IPS-20b (cell line): ENCODE measurements at regions not wholly inside any gene's neighbourhood (a gene's known extent, or its start where the extent isn't known, plus 50 kb on each side); places are given as distances from the start of the nearest gene placed in this dataset.

ENCODE experiments used
- H3K27ac ChIP-seq: one replicate; pipeline ENCODE4 v1.5.1; 2013; ENCODE audit warnings: low read length
- H3K27me3 ChIP-seq: 2 replicates; pipeline ENCODE4 v1.6.1; 2013; ENCODE audit warnings: mild to moderate bottlenecking, low read length, inconsistent platforms; ENCODE audit not compliant: insufficient read depth
- H3K36me3 ChIP-seq: 2 replicates; pipeline ENCODE4 v1.6.1; 2013; ENCODE audit warnings: low read depth, mild to moderate bottlenecking, inconsistent platforms, low read length, moderate library complexity; ENCODE audit not compliant: insufficient read depth
- H3K4me1 ChIP-seq: 2 replicates; pipeline ENCODE4 v1.6.1; 2013; ENCODE audit warnings: mild to moderate bottlenecking, control low read depth, inconsistent platforms, low read length, moderate library complexity; ENCODE audit not compliant: insufficient read depth
- H3K4me3 ChIP-seq: 2 replicates; pipeline ENCODE4 v1.5.1; 2013; ENCODE audit warnings: mild to moderate bottlenecking, low read length, inconsistent platforms
- H3K9ac ChIP-seq: 2 replicates; pipeline ENCODE4 v1.6.1; 2013; ENCODE audit warnings: low read depth, mild to moderate bottlenecking, inconsistent platforms, low read length, moderate library complexity
- H3K9me3 ChIP-seq: 2 replicates; pipeline ENCODE4 v1.6.1; 2013; ENCODE audit warnings: mild to moderate bottlenecking, low read depth, low read length, inconsistent platforms; ENCODE audit not compliant: insufficient read depth

DNA sequence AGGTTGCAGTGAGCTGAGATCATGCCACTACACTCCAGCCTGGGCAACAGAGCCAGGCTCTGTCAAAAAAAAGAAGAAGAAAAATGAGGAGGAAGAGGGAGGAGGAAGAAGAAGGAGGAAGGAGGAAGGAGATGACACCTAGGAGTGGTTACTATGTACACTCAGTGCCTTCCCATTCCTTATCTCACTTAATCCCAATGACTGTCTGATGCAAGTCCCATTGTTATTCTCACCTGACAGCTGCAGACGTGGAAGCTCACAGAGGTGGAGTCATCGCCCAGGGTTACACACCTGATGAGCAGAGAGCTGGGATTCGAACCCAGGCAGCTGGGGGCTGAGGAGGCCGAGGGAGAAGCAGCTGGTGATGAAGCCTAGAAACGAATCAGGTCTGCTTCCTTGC is 258.8 kb downstream of the SNX10 start:
- Histone ChIP-seq H3K27me3 (no peaks in the 10 kb centered on the region), H3K27ac (no peak overlapping the region), H3K9ac (no peak overlapping the region), H3K4me1 (no peaks in the 10 kb centered on the region), H3K4me3 (no peak overlapping the region), H3K36me3 (no peaks in the 10 kb centered on the region), H3K9me3 (no peaks in the 10 kb centered on the region)

DNA sequence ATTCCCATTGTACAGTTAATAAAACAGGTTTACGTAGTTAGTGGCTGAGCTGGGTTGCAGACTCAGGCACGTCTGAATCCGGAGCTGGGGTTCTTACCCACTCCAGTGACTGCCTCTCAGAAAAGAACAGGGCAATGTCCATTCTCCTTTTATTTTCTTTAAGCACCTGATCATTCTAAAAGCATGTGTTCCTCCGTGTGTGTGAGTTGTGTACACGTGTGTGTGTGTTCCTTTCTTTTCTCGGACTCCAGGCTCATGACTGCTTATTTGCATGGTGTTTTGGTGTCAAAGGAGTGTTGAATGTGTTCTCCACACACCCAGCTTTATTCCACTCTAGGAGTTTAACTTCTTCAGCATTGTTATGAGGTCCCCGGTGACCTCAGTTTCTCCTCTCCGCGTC is 260.1 kb downstream of the SNX10 start:
- H3K4me1 ChIP-seq = no peaks in the 10 kb centered on the region
- H3K9me3 ChIP-seq = no peaks in the 10 kb centered on the region
- H3K27ac ChIP-seq = no peak overlapping the region
- no peak overlapping the region for H3K4me3 ChIP-seq
- H3K27me3 ChIP-seq = no peaks in the 10 kb centered on the region
- H3K9ac ChIP-seq = no peak overlapping the region
- H3K36me3 ChIP-seq = no peaks in the 10 kb centered on the region

DNA sequence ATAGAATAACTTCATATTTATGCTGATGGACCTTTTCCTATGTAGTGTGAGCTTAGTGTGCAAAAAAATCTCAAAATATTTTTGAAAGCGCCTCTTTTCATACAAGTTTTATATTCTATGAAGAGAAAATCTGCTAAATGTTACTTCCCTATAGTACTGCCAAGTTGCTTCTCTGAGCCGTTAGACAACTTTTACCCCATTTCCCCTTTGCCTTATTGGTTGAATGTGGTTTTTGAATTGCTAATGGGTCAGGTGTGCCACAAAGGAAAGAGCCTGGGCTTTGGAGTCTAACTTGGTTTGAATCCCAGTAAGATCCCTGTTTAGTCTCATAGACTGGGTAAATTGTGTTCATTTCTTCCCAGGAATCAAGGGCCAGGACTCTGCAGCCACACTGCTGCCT is 261.5 kb downstream of the SNX10 start:
- no peaks in the 10 kb centered on the region for H3K36me3 ChIP-seq
- no peaks in the 10 kb centered on the region for H3K27me3 ChIP-seq
- no peak overlapping the region for H3K9ac ChIP-seq
- H3K9me3 ChIP-seq = no peaks in the 10 kb centered on the region
- H3K27ac ChIP-seq = no peak overlapping the region
- H3K4me3 ChIP-seq = no peak overlapping the region
- H3K4me1 ChIP-seq = no peaks in the 10 kb centered on the region

DNA sequence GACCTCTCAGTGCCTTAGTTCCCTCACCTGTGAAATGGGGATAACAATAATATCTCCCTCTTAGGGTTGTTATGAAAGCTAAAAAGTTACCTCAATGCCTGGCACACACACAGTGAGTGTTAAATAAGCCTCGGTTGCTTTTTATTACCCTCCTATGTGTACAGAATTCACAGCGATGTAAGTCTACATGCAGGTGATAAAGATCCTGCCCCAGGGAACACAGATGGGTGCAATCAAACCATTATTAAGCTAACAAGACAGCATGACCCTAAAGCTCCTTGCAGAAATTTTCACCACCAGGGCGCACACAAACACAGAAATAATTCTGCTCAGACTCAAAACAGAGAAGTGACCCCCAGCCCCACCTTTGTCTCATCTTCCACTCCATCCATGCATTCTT is 261.9 kb downstream of the SNX10 start:
- H3K27me3 ChIP-seq = no peaks in the 10 kb centered on the region
- H3K4me3 ChIP-seq = no peak overlapping the region
- no peak overlapping the region for H3K27ac ChIP-seq
- no peaks in the 10 kb centered on the region for H3K4me1 ChIP-seq
- H3K36me3 ChIP-seq = no peaks in the 10 kb centered on the region
- no peak overlapping the region for H3K9ac ChIP-seq
- no peaks in the 10 kb centered on the region for H3K9me3 ChIP-seq

DNA sequence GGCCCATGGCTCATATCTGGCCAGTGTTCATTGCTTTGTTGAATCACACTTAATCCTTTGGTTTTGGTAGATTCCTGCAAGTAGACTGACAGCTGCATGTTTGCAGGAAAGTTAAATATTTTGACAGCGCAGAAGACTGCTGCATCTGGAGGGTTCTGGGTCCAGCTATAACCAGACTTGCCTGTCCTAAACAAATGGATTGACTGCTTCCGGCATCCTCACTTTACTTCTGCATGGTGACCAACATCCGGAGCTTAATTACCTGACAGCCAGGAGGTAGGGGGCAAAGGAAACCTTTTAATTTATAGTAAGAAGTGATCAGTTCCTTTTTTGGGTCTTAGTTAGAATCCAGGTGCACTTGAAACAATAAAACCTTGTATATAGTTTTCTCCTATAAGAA is 263.3 kb downstream of the SNX10 start:
- no peak overlapping the region for H3K9ac ChIP-seq
- no peaks in the 10 kb centered on the region for H3K4me1 ChIP-seq
- H3K36me3 ChIP-seq = no peaks in the 10 kb centered on the region
- H3K9me3 ChIP-seq = no peaks in the 10 kb centered on the region
- no peak overlapping the region for H3K4me3 ChIP-seq
- no peaks in the 10 kb centered on the region for H3K27me3 ChIP-seq
- H3K27ac ChIP-seq = no peak overlapping the region

DNA sequence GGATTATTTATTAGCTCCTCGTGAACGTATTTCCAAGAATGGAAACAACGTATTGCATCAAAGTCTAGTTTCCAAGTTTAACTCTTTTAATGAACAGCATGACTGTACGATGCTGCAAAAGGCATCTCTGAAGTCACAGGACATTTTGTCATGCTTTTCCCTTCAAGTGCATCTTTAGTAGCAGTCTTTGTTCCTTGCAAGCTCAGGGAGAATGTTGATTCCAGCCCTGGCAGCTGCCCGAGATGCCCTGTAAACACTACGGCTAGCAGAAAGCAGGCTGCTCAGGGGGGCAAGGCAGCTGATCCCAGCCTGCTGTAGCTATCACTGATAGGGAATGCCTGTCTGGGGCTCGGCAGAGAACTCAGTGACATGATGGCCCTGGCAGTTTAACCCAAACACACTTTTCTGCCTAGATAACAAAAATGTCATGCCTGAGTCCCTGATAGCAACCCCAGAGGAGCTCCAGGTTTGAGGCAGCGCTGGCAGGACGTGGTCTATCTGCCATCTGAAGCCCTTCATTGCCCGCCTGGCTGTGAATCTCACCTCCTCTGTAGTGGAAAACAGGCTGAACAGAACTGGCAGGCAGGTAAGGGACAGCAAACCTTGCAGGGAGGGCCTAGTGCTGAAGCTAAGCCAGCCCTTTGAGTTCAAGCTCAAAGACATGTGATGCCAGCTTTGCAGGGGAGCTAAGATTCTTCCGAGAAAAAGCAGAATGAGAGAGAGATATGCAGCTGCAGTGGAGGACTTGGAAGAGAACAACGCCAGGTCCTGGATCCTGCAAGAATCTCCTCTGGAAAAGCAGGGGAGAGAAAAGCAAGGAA is 264.6 kb downstream of the SNX10 start:
- no peaks in the 10 kb centered on the region for H3K4me1 ChIP-seq
- H3K9ac ChIP-seq = no peak overlapping the region
- no peaks in the 10 kb centered on the region for H3K36me3 ChIP-seq
- no peak overlapping the region for H3K4me3 ChIP-seq
- H3K27ac ChIP-seq = no peak overlapping the region
- no peaks in the 10 kb centered on the region for H3K27me3 ChIP-seq
- no peaks in the 10 kb centered on the region for H3K9me3 ChIP-seq

DNA sequence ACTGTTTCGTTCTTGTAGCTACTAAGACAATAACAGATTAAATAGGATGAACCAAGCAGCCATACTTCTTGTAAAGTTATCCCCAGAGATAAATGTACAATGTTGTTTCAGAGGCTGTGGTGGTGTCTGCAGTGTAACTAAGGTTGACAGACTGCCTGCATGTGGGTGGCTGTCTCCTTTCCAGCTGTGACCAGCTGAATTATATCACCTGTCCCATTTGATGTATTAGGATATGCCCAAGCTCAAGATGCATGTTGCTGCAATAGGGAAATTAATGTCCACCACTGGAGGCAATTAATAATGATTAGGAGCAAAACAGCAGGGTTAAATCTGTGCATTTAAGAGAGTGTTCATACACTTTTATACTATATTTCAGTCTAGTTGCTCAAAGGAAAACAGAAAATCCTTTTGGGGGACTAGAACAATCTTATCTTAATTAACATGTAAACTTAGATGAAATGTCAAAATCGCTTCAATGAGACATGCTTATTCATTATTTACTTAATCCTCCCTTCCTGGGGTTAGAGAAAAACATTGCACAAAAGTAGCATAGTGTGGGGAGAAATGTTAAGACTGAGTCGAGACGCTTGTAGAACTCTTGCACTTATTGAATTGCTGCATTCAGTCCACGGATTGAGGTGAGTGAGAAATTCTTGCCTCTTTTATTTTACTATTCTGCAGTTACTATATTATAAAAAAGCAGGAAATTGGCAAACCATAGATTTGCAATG is 269.0 kb downstream of the SNX10 start:
- no peak overlapping the region for H3K9ac ChIP-seq
- no peaks in the 10 kb centered on the region for H3K27me3 ChIP-seq
- no peak overlapping the region for H3K27ac ChIP-seq
- H3K36me3 ChIP-seq = no peaks in the 10 kb centered on the region
- H3K4me1 ChIP-seq = no peaks in the 10 kb centered on the region
- no peaks in the 10 kb centered on the region for H3K9me3 ChIP-seq
- H3K4me3 ChIP-seq = no peak overlapping the region

DNA sequence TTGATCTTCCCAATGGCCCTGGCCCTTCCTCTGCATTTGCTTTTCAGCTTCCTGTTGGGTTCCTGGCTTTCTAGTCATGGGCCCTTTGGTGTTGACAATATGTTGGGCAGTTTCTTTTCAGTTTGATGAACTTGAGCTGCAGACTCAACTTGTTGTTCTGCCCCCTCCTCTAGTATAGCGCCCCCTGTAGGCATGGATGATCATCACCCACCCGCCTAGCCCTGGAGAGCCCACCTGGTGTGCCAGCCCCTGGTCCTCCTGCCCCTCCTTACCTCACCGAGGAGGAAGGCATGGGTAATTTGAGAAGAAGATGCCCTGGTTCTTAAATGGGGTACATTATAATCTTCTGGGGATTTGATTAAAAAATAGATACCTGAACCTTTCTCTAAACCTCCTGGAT is 271.2 kb downstream of the SNX10 start:
- Histone ChIP-seq H3K4me3 (no peak overlapping the region), H3K27ac (no peak overlapping the region), H3K36me3 (no peaks in the 10 kb centered on the region), H3K27me3 (no peaks in the 10 kb centered on the region), H3K9me3 (no peaks in the 10 kb centered on the region), H3K9ac (no peak overlapping the region), H3K4me1 (no peaks in the 10 kb centered on the region)

DNA sequence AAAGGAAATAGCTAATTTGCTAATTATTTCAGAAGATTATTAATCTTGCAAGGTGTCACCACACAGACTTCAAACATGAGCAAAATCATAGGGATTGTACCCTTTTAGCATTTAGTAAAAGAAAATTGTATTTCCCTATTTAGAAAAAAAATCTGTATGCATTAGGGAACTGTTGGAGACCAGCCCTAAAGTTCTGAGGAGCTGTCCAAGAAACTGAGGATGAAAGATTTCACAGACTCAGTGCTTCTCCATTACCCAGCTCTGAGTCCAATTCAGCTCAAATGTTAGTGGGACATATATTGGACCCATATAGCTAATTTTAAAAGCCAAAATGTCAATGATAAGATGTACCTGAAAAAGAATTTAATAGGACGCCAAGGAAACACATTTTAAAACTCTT is 271.7 kb downstream of the SNX10 start:
- H3K27ac ChIP-seq = no peak overlapping the region
- H3K36me3 ChIP-seq = no peaks in the 10 kb centered on the region
- H3K4me3 ChIP-seq = no peak overlapping the region
- no peaks in the 10 kb centered on the region for H3K4me1 ChIP-seq
- no peak overlapping the region for H3K9ac ChIP-seq
- H3K27me3 ChIP-seq = no peaks in the 10 kb centered on the region
- no peaks in the 10 kb centered on the region for H3K9me3 ChIP-seq

DNA sequence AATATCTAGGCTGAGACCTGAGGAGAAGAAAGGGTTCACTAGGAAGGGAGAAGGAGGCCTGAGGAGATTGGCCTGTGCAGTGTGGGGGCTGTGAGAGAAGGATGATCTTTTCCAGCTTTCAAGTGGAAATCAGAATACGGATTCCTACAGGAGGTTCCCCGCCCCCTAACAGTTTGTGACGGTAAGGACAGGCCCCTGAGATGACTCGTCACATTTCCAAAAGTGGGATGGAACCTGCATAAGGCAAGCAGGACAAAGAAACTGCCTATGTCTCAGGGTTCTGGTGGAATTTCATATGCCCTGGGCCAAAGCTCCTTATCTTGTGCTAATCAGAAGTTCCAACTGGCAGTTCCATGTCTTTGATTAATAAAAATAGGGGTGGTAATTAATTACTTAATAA is 275.6 kb downstream of the SNX10 start:
- Histone ChIP-seq H3K27ac (no peak overlapping the region), H3K4me3 (no peak overlapping the region), H3K27me3 (no peaks in the 10 kb centered on the region), H3K9ac (no peak overlapping the region), H3K36me3 (no peaks in the 10 kb centered on the region), H3K4me1 (no peaks in the 10 kb centered on the region), H3K9me3 (no peaks in the 10 kb centered on the region; the same call in 1 of the 2 replicates)

DNA sequence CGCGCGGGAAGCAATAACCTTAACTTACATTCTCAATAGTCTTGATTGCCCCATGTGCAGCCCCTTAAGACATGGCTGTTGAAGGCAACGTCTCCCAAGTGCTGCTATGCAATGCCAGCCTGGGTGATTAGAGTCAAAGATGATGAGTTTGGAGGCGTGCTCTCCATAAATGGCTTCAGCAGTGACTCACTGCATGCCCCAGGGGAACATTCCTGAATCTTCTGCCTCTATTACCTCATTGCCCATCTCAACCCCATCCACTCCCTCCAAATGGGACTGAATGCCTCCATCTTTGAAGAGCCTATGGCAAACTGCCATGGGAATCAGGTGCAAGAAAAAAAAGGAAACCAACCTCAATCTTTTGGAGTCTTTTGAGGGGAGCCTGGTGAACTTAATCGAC is 282.8 kb downstream of the SNX10 start:
- no peaks in the 10 kb centered on the region for H3K27me3 ChIP-seq
- no peaks in the 10 kb centered on the region for H3K4me1 ChIP-seq
- no peak overlapping the region for H3K27ac ChIP-seq
- H3K36me3 ChIP-seq = no peaks in the 10 kb centered on the region
- no peaks in the 10 kb centered on the region; the same call in 1 of the 2 replicates for H3K9me3 ChIP-seq
- no peak overlapping the region for H3K4me3 ChIP-seq
- H3K9ac ChIP-seq = no peak overlapping the region

DNA sequence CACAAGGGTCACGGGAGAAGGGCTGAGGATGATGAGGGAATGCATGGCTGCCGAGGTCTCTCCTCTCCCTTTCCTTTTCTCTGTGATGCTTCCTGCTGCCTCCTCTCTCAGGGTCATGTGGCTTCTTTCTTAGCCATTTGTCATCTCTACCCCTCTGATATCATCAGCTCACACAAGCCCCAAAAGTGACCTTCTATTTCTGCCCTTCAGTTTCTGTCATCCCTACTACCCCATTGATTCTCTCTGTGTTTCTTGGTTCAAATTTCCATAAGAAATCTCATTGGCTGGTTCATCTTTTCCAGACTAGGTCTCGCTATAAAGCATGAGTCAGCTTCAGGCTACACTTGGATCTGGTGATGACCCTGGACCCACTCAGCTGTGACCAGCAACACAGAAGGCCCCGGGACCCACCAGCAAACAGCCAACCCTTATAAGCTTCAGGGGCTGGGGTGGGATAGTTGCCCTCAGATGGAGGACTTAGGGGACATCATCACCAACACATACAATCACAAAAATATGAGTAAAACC is 284.3 kb downstream of the SKAP2 start:
- Histone ChIP-seq H3K4me3 (no peak overlapping the region), H3K4me1 (0 out of 2 replicates have a peak, but pooled peaks cover 2% of the 10 kb centered on the region), H3K27ac (no peak overlapping the region), H3K36me3 (no peaks in the 10 kb centered on the region), H3K9me3 (no peaks in the 10 kb centered on the region), H3K9ac (no peak overlapping the region), H3K27me3 (no peaks in the 10 kb centered on the region)
